GM18505 (cell line): ENCODE measurements at regions not wholly inside any gene's neighbourhood (a gene's known extent, or its start where the extent isn't known, plus 50 kb on each side); places are given as distances from the start of the nearest gene placed in this dataset.

ENCODE experiments used
- ATAC-seq: cut with Tn5 transposase; IDR thresholded peaks from one replicate; pipeline ENCODE4 v1.9.1; 2021; ENCODE audit not compliant: unreplicated experiment
- POLR2A ChIP-seq: IDR thresholded peaks from 4 replicates; pipeline ENCODE4 v1.6.1; 2011; ENCODE audit warnings: borderline replicate concordance; ENCODE audit not compliant: insufficient read depth, insufficient read length; ENCODE audit errors: extremely low read depth

GRCh38 chr9:90449213-90449925, 193.3 kb downstream of the DIRAS2 start:
- no peak for TF ChIP-seq POLR2A
- ATAC-seq, result no peak

GRCh38 chr9:90451804-90452203, 190.8 kb downstream of the DIRAS2 start:
- TF ChIP-seq POLR2A, result no peak
- no peak for ATAC-seq

GRCh38 chr9:90455316-90455715, 187.3 kb downstream of the DIRAS2 start:
- no peak for TF ChIP-seq POLR2A
- ATAC-seq, result no peak

GRCh38 chr9:90457386-90458190, 185.0 kb downstream of the DIRAS2 start:
- ATAC-seq, result no peak
- TF ChIP-seq POLR2A, result no peak

- no peak for TF ChIP-seq POLR2A
- no peak for ATAC-seq
Measured at GRCh38 chr9:90458485-90458884, 184.1 kb downstream of the DIRAS2 start.

GRCh38 chr9:90459321-90459720, 183.3 kb downstream of the DIRAS2 start:
- TF ChIP-seq POLR2A, result no peak
- no peak for ATAC-seq

- no peak for ATAC-seq
- TF ChIP-seq POLR2A, result no peak
Measured at GRCh38 chr9:90460220-90460619, 182.4 kb downstream of the DIRAS2 start.

GRCh38 chr9:90464978-90465377, 177.6 kb downstream of the DIRAS2 start:
- ATAC-seq, result no peak
- TF ChIP-seq POLR2A, result no peak

GRCh38 chr9:90466441-90466840, 176.2 kb downstream of the DIRAS2 start:
- TF ChIP-seq POLR2A, result no peak
- no peak for ATAC-seq

GRCh38 chr9:90469435-90469834, 173.2 kb downstream of the DIRAS2 start:
- TF ChIP-seq POLR2A, result no peak
- ATAC-seq, result no peak

- no peak for TF ChIP-seq POLR2A
- no peak for ATAC-seq
Measured at GRCh38 chr9:90469865-90470387, 172.7 kb downstream of the DIRAS2 start.

GRCh38 chr9:90476058-90476457, 166.6 kb downstream of the DIRAS2 start:
- no peak for ATAC-seq
- TF ChIP-seq POLR2A, result no peak

GRCh38 chr9:90477535-90477934, 165.1 kb downstream of the DIRAS2 start:
- no peak for ATAC-seq
- TF ChIP-seq POLR2A, result no peak

GRCh38 chr9:90478821-90479220, 163.8 kb downstream of the DIRAS2 start:
- no peak for ATAC-seq
- no peak for TF ChIP-seq POLR2A

- ATAC-seq, result no peak
- no peak for TF ChIP-seq POLR2A
Measured at GRCh38 chr9:90485028-90485427, 157.6 kb downstream of the DIRAS2 start.

GRCh38 chr9:90489066-90489465, 153.6 kb downstream of the DIRAS2 start:
- ATAC-seq, result no peak
- no peak for TF ChIP-seq POLR2A
